Activated T-helper 17 cell treated with anti-CD3 and anti-CD28 coated beads, Interleukin-2, amount 50 U/mL, for 72 hours (primary cell): ENCODE measurements at regions not wholly inside any gene's neighbourhood (a gene's known extent, or its start where the extent isn't known, plus 50 kb on each side); places are given as distances from the start of the nearest gene placed in this dataset.
"Not testable (repeated sequence)": the region's sequence is repeated elsewhere in the genome, so short reads cannot be mapped to it uniquely, and the experiment has no call there.

Experiments
- ATAC-seq: fragments of 150-1000 bp; cut with Tn5 transposase; replicated peaks from 2 replicates; pipeline ENCODE4 v1.10.0; 2021; ENCODE audit warnings: mild to moderate bottlenecking, moderate library complexity
- H3K27ac Mint-ChIP-seq: one replicate; pipeline ENCODE4 v1.8.0; 2022; ENCODE audit warnings: mixed read lengths
- H3K27me3 Mint-ChIP-seq: one replicate; pipeline ENCODE4 v1.8.0; 2022; ENCODE audit warnings: mixed read lengths
- H3K36me3 Mint-ChIP-seq: one replicate; pipeline ENCODE4 v1.8.0; 2022; ENCODE audit warnings: low read depth, mild to moderate bottlenecking, mixed read lengths
- H3K4me1 Mint-ChIP-seq: one replicate; pipeline ENCODE4 v1.8.0; 2022; ENCODE audit warnings: mixed read lengths
- H3K4me3 Mint-ChIP-seq: one replicate; pipeline ENCODE4 v1.8.0; 2022; ENCODE audit warnings: mild to moderate bottlenecking, mixed read lengths
- H3K9me3 Mint-ChIP-seq: one replicate; pipeline ENCODE4 v1.8.0; 2022; ENCODE audit warnings: mixed read lengths

DNA sequence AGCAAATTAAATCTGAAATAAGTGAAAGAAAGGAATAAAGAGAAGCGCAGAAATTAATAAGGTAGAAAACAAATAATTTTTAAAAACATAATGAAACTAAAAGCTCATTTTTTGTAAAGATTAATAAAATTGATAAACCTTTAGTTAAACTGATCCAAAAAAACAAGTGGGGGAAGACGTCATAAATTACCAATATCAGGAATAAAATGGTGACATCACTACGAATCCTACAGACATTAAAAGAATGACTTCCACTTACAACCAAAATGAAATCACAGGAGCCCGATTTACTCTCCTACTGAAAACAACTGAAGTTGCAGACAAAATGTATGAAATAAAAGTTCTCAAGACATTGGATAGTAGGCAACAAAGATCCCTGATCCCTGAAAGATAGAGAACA is 68.1 kb upstream of the IFFO2 start:
- Mint-ChIP-seq H3K4me3 (no peak overlapping the region), H3K36me3 (no peaks in the 10 kb centered on the region), H3K4me1 (no peaks in the 10 kb centered on the region), H3K27me3 (peaks cover 5% of the 10 kb centered on the region), H3K27ac (no peak overlapping the region), H3K9me3 (no peaks in the 10 kb centered on the region)
- no peak for ATAC-seq

- Mint-ChIP-seq H3K27me3 (peaks cover 8% of the 10 kb centered on the region), H3K9me3 (peaks cover 4% of the 10 kb centered on the region), H3K27ac (no peak overlapping the region), H3K4me1 (no peaks in the 10 kb centered on the region), H3K4me3 (no peak overlapping the region), H3K36me3 (no peaks in the 10 kb centered on the region)
- ATAC-seq: no peak
Observed at GRCh38 chr1:19023787-19024186, 67.3 kb upstream of the IFFO2 start.

DNA sequence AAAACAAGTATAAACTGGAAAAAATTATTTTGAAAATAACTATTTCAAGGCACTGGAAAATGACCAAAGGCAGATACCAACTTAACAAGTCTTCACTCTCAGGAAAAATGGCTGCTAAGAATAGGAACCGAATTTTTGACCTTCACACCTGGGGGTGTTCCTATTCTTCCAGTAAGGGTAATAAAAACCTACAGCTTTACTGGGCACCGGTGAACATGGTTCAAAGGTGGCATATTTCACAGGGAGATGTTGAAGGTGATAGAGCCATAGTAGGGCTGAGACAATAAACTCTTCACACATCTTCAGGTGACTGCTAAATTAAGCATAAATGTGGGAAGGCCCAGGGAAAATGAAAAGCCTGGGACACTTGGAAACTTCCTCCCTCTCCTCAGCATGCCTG is 65.4 kb upstream of the IFFO2 start:
- no peak for ATAC-seq
- H3K27ac Mint-ChIP-seq: no peak overlapping the region
- peaks cover 8% of the 10 kb centered on the region for H3K27me3 Mint-ChIP-seq
- H3K36me3 Mint-ChIP-seq: no peaks in the 10 kb centered on the region
- H3K4me1 Mint-ChIP-seq: no peaks in the 10 kb centered on the region
- H3K4me3 Mint-ChIP-seq: no peak overlapping the region
- H3K9me3 Mint-ChIP-seq: peaks cover 4% of the 10 kb centered on the region

- H3K27me3 Mint-ChIP-seq: peaks cover 12% of the 10 kb centered on the region
- not testable (repeated sequence) for H3K4me3 Mint-ChIP-seq, H3K4me1 Mint-ChIP-seq, ATAC-seq, H3K27ac Mint-ChIP-seq, H3K9me3 Mint-ChIP-seq, H3K36me3 Mint-ChIP-seq
Observed at GRCh38 chr1:19019288-19019687, 62.8 kb upstream of the IFFO2 start.

DNA sequence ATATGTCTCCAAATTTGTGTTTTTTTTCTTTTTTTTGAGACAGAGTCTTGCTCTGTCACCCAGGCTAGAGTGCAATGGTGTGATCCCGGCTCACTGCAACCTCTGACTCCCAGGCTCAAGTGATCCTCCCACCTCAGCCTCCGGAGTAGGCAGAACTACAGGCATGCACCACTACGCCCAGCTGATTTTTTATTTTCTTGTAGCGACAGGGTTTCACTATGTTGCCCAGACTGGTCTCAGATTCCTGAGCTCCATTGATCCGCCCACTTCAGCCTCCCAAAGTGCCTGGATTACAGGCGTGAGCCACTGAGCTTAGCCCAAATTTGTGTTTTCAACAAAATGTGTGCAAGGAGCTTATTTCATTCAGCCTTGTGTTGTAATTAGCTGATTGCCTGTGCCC is 59.0 kb upstream of the IFFO2 start:
- H3K27me3 Mint-ChIP-seq: peaks cover 6% of the 10 kb centered on the region
- peaks cover 14% of the 10 kb centered on the region for H3K4me1 Mint-ChIP-seq
- no peak overlapping the region for H3K27ac Mint-ChIP-seq
- ATAC-seq: no peak
- H3K4me3 Mint-ChIP-seq: no peak overlapping the region
- peaks cover 4% of the 10 kb centered on the region for H3K9me3 Mint-ChIP-seq
- no peaks in the 10 kb centered on the region for H3K36me3 Mint-ChIP-seq

DNA sequence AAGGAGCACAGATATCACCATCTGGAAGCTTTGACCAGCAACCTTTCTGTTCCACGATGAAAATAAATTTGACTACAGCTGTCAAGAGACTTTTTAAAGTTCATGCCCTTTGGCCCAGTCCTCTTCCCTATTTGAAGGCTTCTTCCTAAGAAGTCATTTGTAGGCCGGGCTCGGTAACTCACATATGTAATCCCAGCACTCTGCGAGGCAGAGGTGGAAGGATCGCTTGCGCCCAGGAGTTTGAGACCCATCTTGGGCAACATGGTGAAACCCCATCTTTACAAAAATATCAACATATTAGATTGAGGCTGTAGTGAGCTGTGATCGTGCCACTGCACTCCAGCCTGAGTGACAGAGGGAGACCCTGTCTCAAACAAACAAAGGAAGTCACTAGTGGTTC is 58.3 kb upstream of the IFFO2 start:
- no peak for ATAC-seq
- no peaks in the 10 kb centered on the region for H3K36me3 Mint-ChIP-seq
- no peak overlapping the region for H3K4me3 Mint-ChIP-seq
- peaks cover 6% of the 10 kb centered on the region for H3K27me3 Mint-ChIP-seq
- H3K9me3 Mint-ChIP-seq: peaks cover 4% of the 10 kb centered on the region
- H3K27ac Mint-ChIP-seq: no peak overlapping the region
- H3K4me1 Mint-ChIP-seq: peaks cover 20% of the 10 kb centered on the region

- Mint-ChIP-seq H3K27ac (no peak overlapping the region), H3K27me3 (peaks cover 3% of the 10 kb centered on the region), H3K9me3 (no peaks in the 10 kb centered on the region), H3K4me3 (no peak overlapping the region), H3K36me3 (no peaks in the 10 kb centered on the region), H3K4me1 (peaks cover 20% of the 10 kb centered on the region)
- ATAC-seq: no peak
Observed at GRCh38 chr1:19013826-19014548, 57.5 kb upstream of the IFFO2 start.

DNA sequence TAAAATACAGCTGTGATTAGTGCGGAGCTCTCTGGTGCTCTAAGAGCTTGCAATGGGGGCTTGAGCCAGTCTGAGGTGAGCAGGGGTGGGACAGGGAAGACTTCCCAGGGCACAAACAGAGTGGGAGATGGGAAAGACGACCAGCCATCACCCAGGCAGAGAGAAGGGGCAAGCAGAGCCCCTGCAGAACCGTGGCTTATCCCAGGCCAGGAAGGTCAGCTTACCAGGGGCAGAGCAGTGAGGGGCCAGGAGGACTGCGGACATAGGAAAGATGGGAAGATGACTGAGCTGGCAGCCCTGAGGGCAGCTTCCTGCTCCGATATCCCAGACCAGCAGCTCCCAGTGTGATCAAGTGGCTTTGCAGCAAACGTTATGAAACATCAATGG is 55.4 kb upstream of the IFFO2 start:
- no peaks in the 10 kb centered on the region for H3K9me3 Mint-ChIP-seq
- H3K4me1 Mint-ChIP-seq: peaks cover 20% of the 10 kb centered on the region
- H3K36me3 Mint-ChIP-seq: no peaks in the 10 kb centered on the region
- peaks cover 3% of the 10 kb centered on the region for H3K27me3 Mint-ChIP-seq
- H3K4me3 Mint-ChIP-seq: peak overlapping the region; percentile 75
- H3K27ac Mint-ChIP-seq: peak overlapping the region; percentile 93
- ATAC-seq: no peak

DNA sequence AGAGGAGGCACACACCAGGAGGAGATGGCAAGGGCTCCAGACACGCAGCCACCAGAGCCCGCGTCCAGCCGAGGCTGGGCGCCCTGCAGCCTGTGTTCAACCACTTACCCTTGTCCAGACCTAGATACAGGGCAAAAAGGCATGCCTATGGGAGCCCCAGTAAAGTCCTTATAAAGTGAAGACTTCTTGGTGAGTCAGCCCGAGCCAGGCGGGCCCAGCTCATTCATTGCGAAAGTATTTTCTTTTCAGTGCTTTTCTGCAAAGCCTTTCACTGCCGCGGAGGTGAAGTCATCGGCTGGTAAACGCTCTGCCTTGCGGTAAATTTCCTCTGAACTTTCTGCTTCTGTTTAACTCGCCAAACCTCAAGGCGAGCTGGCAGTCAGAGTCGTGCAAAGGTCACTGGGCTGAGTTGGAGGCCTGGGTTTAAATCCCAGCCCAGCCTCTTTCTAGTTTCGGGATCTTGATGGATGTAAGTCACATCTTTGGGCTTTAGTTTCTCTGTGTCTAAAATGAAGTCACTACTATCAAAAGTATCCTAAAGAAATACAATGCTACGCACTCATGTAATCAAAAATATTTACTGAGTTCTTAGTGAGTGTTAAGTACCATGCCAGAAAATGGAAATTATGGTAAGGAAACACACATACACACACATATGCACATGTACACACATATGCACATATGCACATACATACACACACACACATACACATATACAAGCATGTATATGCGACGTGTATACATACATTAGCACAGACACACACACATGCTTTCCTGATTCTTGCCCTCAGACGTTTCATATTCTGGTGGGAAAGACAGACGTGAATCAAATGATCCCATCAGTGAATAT is 54.7 kb upstream of the IFFO2 start:
- Mint-ChIP-seq H3K27me3 (no peaks in the 10 kb centered on the region), H3K9me3 (no peaks in the 10 kb centered on the region), H3K36me3 (no peaks in the 10 kb centered on the region), H3K4me1 (peaks cover 20% of the 10 kb centered on the region), H3K27ac (peak overlapping the region; percentile 93), H3K4me3 (peak overlapping the region; percentile 75)
- peak; percentile 97 for ATAC-seq

- no peak for ATAC-seq
- Mint-ChIP-seq H3K36me3 (no peaks in the 10 kb centered on the region), H3K27me3 (peaks cover 5% of the 10 kb centered on the region), H3K4me3 (peak overlapping the region; percentile 75), H3K9me3 (no peaks in the 10 kb centered on the region), H3K4me1 (peaks cover 20% of the 10 kb centered on the region), H3K27ac (peak overlapping the region; percentile 93)
Observed at GRCh38 chr1:19010503-19010902, 54.0 kb upstream of the IFFO2 start.

GRCh38 chr1:19009882-19010321 is 53.4 kb upstream of the IFFO2 start:
- Mint-ChIP-seq H3K36me3 (no peaks in the 10 kb centered on the region), H3K4me1 (peaks cover 20% of the 10 kb centered on the region), H3K9me3 (no peaks in the 10 kb centered on the region), H3K27me3 (peaks cover 5% of the 10 kb centered on the region), H3K4me3 (peak overlapping the region; percentile 75), H3K27ac (peak overlapping the region; percentile 93)
- ATAC-seq: no peak

DNA sequence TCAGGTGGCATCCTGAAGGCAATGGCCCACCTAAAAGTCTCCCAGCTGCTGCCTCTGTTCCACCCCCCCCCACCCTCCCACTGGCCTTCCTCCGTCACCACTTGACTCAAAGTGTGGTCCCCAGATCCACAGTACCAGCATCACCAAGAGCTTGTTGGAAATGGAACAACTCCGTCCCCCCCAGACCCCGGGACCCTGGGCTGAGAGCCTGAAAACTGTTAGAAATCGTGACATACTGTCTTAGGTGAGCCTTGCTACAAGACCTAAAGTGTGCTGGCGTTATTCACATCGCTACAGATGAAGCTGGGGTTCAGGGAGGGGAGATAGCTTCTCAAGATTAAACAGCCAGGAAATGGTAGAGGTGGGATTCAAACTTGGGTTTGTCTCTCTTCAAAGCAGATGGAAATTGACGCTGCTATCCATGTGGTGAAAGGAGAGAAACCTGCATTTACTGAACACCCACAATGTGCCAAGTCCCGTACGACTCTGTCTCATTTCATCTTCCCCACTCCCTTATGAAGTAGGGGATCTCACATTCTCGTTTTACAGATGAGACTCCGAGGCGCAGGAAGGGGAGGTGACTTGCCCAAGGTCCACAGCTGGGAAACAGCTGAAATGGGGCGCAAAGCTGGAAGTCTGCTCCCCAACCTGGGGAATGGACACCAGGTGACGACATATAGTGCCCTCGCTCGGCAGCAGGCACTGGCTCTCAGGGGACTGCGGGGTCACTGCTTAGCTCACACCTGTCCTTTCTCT is 52.8 kb upstream of the IFFO2 start:
- no peak for ATAC-seq
- H3K27me3 Mint-ChIP-seq: peaks cover 5% of the 10 kb centered on the region
- H3K4me3 Mint-ChIP-seq: no peak overlapping the region
- peak overlapping the region; percentile 93 for H3K27ac Mint-ChIP-seq
- peaks cover 20% of the 10 kb centered on the region for H3K4me1 Mint-ChIP-seq
- H3K9me3 Mint-ChIP-seq: no peaks in the 10 kb centered on the region
- H3K36me3 Mint-ChIP-seq: no peaks in the 10 kb centered on the region

GRCh38 chr1:19007491-19008441 is 51.3 kb upstream of the IFFO2 start:
- H3K4me3 Mint-ChIP-seq: no peak overlapping the region
- ATAC-seq: no peak
- no peaks in the 10 kb centered on the region for H3K36me3 Mint-ChIP-seq
- H3K27me3 Mint-ChIP-seq: peaks cover 5% of the 10 kb centered on the region
- H3K4me1 Mint-ChIP-seq: peaks cover 33% of the 10 kb centered on the region
- no peak overlapping the region for H3K27ac Mint-ChIP-seq
- H3K9me3 Mint-ChIP-seq: no peaks in the 10 kb centered on the region

GRCh38 chr1:19006837-19007271 is 50.4 kb upstream of the IFFO2 start:
- Mint-ChIP-seq H3K27ac (no peak overlapping the region), H3K4me1 (peaks cover 31% of the 10 kb centered on the region), H3K9me3 (no peaks in the 10 kb centered on the region), H3K36me3 (no peaks in the 10 kb centered on the region), H3K4me3 (no peak overlapping the region), H3K27me3 (peaks cover 5% of the 10 kb centered on the region)
- ATAC-seq: no peak
